ENCODE measurements at regions not wholly inside any gene's neighbourhood (a gene's known extent, or its start where the extent isn't known, plus 50 kb on each side); places are given as distances from the start of the nearest gene placed in this dataset.

DNA sequence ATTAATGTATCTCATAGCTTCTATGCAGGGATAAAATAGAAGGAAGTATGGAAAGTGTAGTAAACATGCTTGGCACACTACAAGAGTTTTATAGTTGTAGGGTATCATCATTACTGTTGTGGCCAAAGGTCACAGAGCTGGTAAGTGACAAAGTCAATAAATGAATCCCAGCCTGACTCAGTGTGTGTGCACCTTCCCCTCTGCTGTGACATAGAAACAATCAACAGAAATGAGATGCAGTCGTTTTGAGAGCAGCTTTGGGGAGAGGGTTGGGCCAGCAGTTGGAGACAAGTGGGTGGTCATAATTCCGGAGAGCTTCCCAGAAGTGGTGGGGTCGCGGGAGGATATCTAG is 82.4 kb upstream of the RBPJ start:
- 75% methylated on average over 4 of the region's 4 CpGs for WGBS (ENCODE audit: insufficient coverage, insufficient replicate concordance, low lambda C conversion rate, missing lambda C conversion rate)
- intact Hi-C loops (cut with micrococcal nuclease; ENCODE audit: unreplicated experiment) (no loop called here), in situ Hi-C loops (cut with MboI) (no loop called here)
- RAD21 ChIA-PET (ENCODE audit: unreplicated experiment) = interaction anchor here (0.6 to 1.1 kb wide), 3 partner anchors 80 to 426 kb away, joined by 3 read pairs; no protein-coding TSS in a partner anchor
- Histone ChIP-seq H3K79me2 (ENCODE audit: control insufficient read depth, insufficient read depth, low read length) (no peaks in the 10 kb centered on the region), H3K4me3 (no peak overlapping the region), H3K27ac (ENCODE audit: control insufficient read depth, insufficient read depth) (no peak overlapping the region), H2AFZ (ENCODE audit: control insufficient read depth, low read depth, low read length) (no peak overlapping the region), H3K4me1 (ENCODE audit: control insufficient read depth, insufficient read depth, low read length) (no peaks in the 10 kb centered on the region), H3K27me3 (replicated peaks in 1 of 2; ENCODE audit: control insufficient read depth in 2 of 2, insufficient read depth in 2 of 2, low read length in 1 of 2) (no peaks in the 10 kb centered on the region), H3K9me3 (replicated peaks; ENCODE audit: control insufficient read depth, insufficient read depth, low read length) (no peaks in the 10 kb centered on the region; the same call in 2 of the 3 replicates), H4K20me1 (ENCODE audit: control insufficient read depth, insufficient read depth) (no peaks in the 10 kb centered on the region), H3K4me2 (ENCODE audit: control insufficient read depth, insufficient read depth) (no peak overlapping the region), H3K9ac (ENCODE audit: control insufficient read depth, insufficient read depth, low read length) (no peak overlapping the region), H3K36me3 (ENCODE audit: control insufficient read depth in 2 of 2, insufficient read depth in 2 of 2, low read length in 1 of 2) (no peaks in the 10 kb centered on the region)
- SMC1A ChIA-PET (ENCODE audit: uncharacterized antibody, unreplicated experiment) = interaction anchor here (1.3 to 2.4 kb wide), 6 partner anchors 9 to 61 kb away, joined by 3 to 7 read pairs (median 4); no protein-coding TSS in a partner anchor
- DNase-seq (ENCODE audit: low read depth, low spot score) = no peak
- no peak for FAIRE-seq
- POLR2A ChIA-PET = interaction anchor here (0.6 kb wide), 1 partner anchor 164 kb away, joined by 7 read pairs; no protein-coding TSS in a partner anchor
- CTCF ChIA-PET = interaction anchor here (1.1 to 2.9 kb wide), 2 partner anchors 87 to 156 kb away, joined by 3 to 10 read pairs; no protein-coding TSS in a partner anchor
- no peak for ATAC-seq
- TF ChIP-seq, protein P1, sequence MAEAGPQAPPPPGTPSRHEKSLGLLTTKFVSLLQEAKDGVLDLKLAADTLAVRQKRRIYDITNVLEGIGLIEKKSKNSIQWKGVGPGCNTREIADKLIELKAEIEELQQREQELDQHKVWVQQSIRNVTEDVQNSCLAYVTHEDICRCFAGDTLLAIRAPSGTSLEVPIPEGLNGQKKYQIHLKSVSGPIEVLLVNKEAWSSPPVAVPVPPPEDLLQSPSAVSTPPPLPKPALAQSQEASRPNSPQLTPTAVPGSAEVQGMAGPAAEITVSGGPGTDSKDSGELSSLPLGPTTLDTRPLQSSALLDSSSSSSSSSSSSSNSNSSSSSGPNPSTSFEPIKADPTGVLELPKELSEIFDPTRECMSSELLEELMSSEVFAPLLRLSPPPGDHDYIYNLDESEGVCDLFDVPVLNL (IDR thresholded peaks at IDR 0.05; ENCODE audit: low read depth, low read length) = no peak
- BruUV-seq (replicated peaks) = no TSS peak

DNA sequence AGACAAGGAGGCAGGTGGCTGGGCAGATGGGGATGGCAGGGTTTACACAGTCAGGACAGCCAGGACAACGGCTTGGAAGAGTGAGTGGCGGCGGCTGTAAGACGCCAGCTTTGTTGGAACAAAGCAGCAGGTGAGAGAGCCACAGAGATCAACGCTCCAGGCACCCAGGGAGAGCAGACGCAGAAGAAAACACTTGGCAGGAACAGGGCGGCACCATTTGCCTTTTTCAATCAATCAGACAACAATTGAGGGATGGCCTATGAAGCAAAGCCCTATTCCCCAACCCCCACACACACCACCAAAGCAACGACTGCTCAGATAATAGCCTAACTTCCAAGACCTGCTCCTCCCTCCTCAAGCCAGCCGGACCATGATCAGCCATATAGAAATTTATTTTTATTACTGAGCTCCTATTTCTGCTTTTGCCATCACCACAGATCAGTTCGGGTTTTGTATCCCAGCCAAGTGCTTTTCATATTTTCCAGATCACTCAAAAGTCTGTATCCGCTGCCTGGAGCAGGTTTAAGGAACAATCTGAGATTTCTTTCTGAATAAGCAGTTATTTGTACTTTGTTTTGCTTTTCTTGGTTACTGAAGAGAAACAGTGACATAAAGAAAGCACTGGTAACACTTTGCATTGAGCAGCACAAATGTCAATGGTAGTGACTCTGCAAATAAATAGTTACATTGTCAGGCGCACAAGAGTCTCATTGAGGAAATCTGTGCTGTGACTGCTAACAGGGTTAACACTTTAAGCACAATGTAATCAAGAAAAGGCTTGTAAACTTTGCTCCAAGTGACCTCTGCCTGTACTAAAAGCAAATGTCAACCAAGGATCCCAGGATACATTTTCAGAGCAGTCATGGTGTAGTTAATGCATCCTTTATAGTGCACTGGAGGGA is 81.8 kb upstream of the RBPJ start:
- DNase-seq (ENCODE audit: low read depth, low spot score) (no peak), ATAC-seq (no peak), FAIRE-seq (no peak)
- ChIA-PET POLR2A (no interaction called here), RAD21 (ENCODE audit: unreplicated experiment) (interaction anchor here (1.1 kb wide), 1 partner anchor 80 kb away, joined by 3 read pairs; no protein-coding TSS in a partner anchor), SMC1A (ENCODE audit: uncharacterized antibody, unreplicated experiment) (interaction anchor here (1.4 to 1.9 kb wide), 4 partner anchors 10 to 60 kb away, joined by 3 to 5 read pairs (median 4); no protein-coding TSS in a partner anchor), CTCF (interaction anchor here (1.1 kb wide), 1 partner anchor 86 kb away, joined by 3 read pairs; no protein-coding TSS in a partner anchor)
- Histone ChIP-seq H3K4me1 (ENCODE audit: control insufficient read depth, insufficient read depth, low read length) (no peaks in the 10 kb centered on the region), H3K4me3 (no peak overlapping the region), H3K27ac (ENCODE audit: control insufficient read depth, insufficient read depth) (no peak overlapping the region), H3K9me3 (replicated peaks; ENCODE audit: control insufficient read depth, insufficient read depth, low read length) (no peaks in the 10 kb centered on the region; the same call in 2 of the 3 replicates), H3K27me3 (replicated peaks in 1 of 2; ENCODE audit: control insufficient read depth in 2 of 2, insufficient read depth in 2 of 2, low read length in 1 of 2) (no peaks in the 10 kb centered on the region), H2AFZ (ENCODE audit: control insufficient read depth, low read depth, low read length) (no peak overlapping the region), H3K36me3 (ENCODE audit: control insufficient read depth in 2 of 2, insufficient read depth in 2 of 2, low read length in 1 of 2) (no peaks in the 10 kb centered on the region), H3K9ac (ENCODE audit: control insufficient read depth, insufficient read depth, low read length) (no peak overlapping the region), H3K79me2 (ENCODE audit: control insufficient read depth, insufficient read depth, low read length) (no peaks in the 10 kb centered on the region), H3K4me2 (ENCODE audit: control insufficient read depth, insufficient read depth) (no peak overlapping the region), H4K20me1 (ENCODE audit: control insufficient read depth, insufficient read depth) (no peaks in the 10 kb centered on the region)
- intact Hi-C loops (cut with micrococcal nuclease; ENCODE audit: unreplicated experiment) = no loop called here
- no TSS peak for BruUV-seq (replicated peaks)
- WGBS (ENCODE audit: insufficient coverage, insufficient replicate concordance, low lambda C conversion rate, missing lambda C conversion rate) = 59% methylated on average over 12 of the region's 12 CpGs
- in situ Hi-C loops (cut with MboI) = no loop called here
- TF ChIP-seq POLR2AphosphoS2 (IDR thresholded peaks at IDR 0.05; ENCODE audit: low read depth, low read length) (no peak), ZZZ3 (IDR thresholded peaks at IDR 0.05; ENCODE audit: control insufficient read depth, insufficient read length, low read depth) (no peak), CHD4 (IDR thresholded peaks at IDR 0.05) (no peak), HDAC2 (IDR thresholded peaks at IDR 0.05) (no peak), DPF2 (IDR thresholded peaks at IDR 0.05) (no peak), SPI1 (IDR thresholded peaks at IDR 0.05; ENCODE audit: borderline replicate concordance, insufficient read depth, low read depth, low read length) (no peak), SUPT20H (IDR thresholded peaks at IDR 0.05; ENCODE audit: borderline replicate concordance, control insufficient read depth, low read depth, low read length) (no peak), MTA3 (IDR thresholded peaks at IDR 0.05; ENCODE audit: borderline replicate concordance, low read length) (no peak)
- TF ChIP-seq, protein P2, sequence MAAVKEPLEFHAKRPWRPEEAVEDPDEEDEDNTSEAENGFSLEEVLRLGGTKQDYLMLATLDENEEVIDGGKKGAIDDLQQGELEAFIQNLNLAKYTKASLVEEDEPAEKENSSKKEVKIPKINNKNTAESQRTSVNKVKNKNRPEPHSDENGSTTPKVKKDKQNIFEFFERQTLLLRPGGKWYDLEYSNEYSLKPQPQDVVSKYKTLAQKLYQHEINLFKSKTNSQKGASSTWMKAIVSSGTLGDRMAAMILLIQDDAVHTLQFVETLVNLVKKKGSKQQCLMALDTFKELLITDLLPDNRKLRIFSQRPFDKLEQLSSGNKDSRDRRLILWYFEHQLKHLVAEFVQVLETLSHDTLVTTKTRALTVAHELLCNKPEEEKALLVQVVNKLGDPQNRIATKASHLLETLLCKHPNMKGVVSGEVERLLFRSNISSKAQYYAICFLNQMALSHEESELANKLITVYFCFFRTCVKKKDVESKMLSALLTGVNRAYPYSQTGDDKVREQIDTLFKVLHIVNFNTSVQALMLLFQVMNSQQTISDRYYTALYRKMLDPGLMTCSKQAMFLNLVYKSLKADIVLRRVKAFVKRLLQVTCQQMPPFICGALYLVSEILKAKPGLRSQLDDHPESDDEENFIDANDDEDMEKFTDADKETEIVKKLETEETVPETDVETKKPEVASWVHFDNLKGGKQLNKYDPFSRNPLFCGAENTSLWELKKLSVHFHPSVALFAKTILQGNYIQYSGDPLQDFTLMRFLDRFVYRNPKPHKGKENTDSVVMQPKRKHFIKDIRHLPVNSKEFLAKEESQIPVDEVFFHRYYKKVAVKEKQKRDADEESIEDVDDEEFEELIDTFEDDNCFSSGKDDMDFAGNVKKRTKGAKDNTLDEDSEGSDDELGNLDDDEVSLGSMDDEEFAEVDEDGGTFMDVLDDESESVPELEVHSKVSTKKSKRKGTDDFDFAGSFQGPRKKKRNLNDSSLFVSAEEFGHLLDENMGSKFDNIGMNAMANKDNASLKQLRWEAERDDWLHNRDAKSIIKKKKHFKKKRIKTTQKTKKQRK (IDR thresholded peaks at IDR 0.05; ENCODE audit: low read depth, low read length) = no peak
